GM23338 (cell line): ENCODE measurements at regions not wholly inside any gene's neighbourhood (a gene's known extent, or its start where the extent isn't known, plus 50 kb on each side); places are given as distances from the start of the nearest gene placed in this dataset.
A peak's percentile ranks its signal among the peaks of the same experiment; 100 is the strongest.

Source experiments
- ATAC-seq: fragments of 200-7000 bp; cut with Tn5 transposase; 3 replicates; pipeline ENCODE4 v1.9.1; 2020
- DNase-seq: peaks from one replicate; pipeline ENCODE4 v3.0.0-alpha.2; 2015; ENCODE audit warnings: low spot score
- H2AFZ ChIP-seq: fragments of 200-600 bp; sonication (generic); 2 replicates; pipeline ENCODE4 v1.8.0; 2016; ENCODE audit warnings: antibody characterized with exemption, mild to moderate bottlenecking, moderate library complexity
- H3F3A ChIP-seq: fragments of 200-600 bp; sonication (generic); replicated peaks from 2 replicates; pipeline ENCODE4 v1.8.0; 2017; ENCODE audit warnings: antibody characterized with exemption, mixed run types, low read depth
- H3K27ac ChIP-seq: fragments of 200-600 bp; sonication (generic); 2 replicates; pipeline ENCODE4 v1.6.1; 2016; ENCODE audit warnings: low read depth
- H3K27me3 ChIP-seq: fragments of 200-600 bp; sonication (generic); 2 replicates; pipeline ENCODE4 v1.8.0; 2016; ENCODE audit warnings: mild to moderate bottlenecking, mixed run types, moderate library complexity; ENCODE audit not compliant: insufficient read depth
- H3K36me3 ChIP-seq: fragments of 200-600 bp; sonication (generic); 2 replicates; pipeline ENCODE4 v1.8.0; 2016; ENCODE audit warnings: mild to moderate bottlenecking; ENCODE audit not compliant: insufficient read depth
- H3K4me1 ChIP-seq: fragments of 200-600 bp; sonication (generic); 2 replicates; pipeline ENCODE4 v1.8.0; 2016; ENCODE audit warnings: mild to moderate bottlenecking, moderate library complexity; ENCODE audit not compliant: insufficient read depth
- H3K4me2 ChIP-seq: fragments of 200-600 bp; sonication (generic); 2 replicates; pipeline ENCODE4 v1.7.1; 2017; ENCODE audit warnings: mixed run types
- H3K4me3 ChIP-seq: fragments of 200-600 bp; sonication (generic); 2 replicates; pipeline ENCODE4 v1.6.1; 2016; ENCODE audit warnings: mixed run types
- H3K79me2 ChIP-seq: fragments of 200-600 bp; sonication (generic); replicated peaks from 2 replicates; pipeline ENCODE4 v1.8.0; 2017; ENCODE audit warnings: mild to moderate bottlenecking; ENCODE audit not compliant: insufficient read depth
- H3K9me2 ChIP-seq: fragments of 200-600 bp; sonication (generic); 2 replicates; pipeline ENCODE4 v1.8.0; 2017; ENCODE audit not compliant: insufficient read depth
- H4K20me1 ChIP-seq: fragments of 200-600 bp; sonication (generic); replicated peaks from 2 replicates; pipeline ENCODE4 v1.8.0; 2017; ENCODE audit warnings: mild to moderate bottlenecking; ENCODE audit not compliant: insufficient read depth
- H3K27ac Mint-ChIP-seq: 2 replicates; pipeline ENCODE4 v1.8.0; 2020; ENCODE audit warnings: inconsistent platforms, mild to moderate bottlenecking, moderate library complexity, mixed read lengths
- H3K27me3 Mint-ChIP-seq: 3 replicates; pipeline ENCODE4 v1.8.0; 2022; ENCODE audit warnings: low read depth, mild to moderate bottlenecking, moderate library complexity, mixed read lengths, inconsistent platforms; ENCODE audit not compliant: insufficient read depth, poor library complexity
- H3K36me3 Mint-ChIP-seq: 3 replicates; pipeline ENCODE4 v1.8.0; 2021; ENCODE audit warnings: low read depth, mild to moderate bottlenecking, inconsistent platforms, moderate library complexity, mixed read lengths
- H3K4me1 Mint-ChIP-seq: 3 replicates; pipeline ENCODE4 v1.8.0; 2020; ENCODE audit warnings: mild to moderate bottlenecking, inconsistent platforms, mixed read lengths
- H3K4me3 Mint-ChIP-seq: 3 replicates; pipeline ENCODE4 v1.8.0; 2021; ENCODE audit warnings: moderate library complexity, mild to moderate bottlenecking, inconsistent platforms, mixed read lengths
- H3K9me3 Mint-ChIP-seq: 3 replicates; pipeline ENCODE4 v1.8.0; 2020; ENCODE audit warnings: moderate library complexity, mild to moderate bottlenecking, inconsistent platforms, mixed read lengths
- REST ChIP-seq: IDR thresholded peaks from one replicate; pipeline ENCODE4 v1.6.1; 2018; ENCODE audit warnings: antibody characterized with exemption; ENCODE audit not compliant: unreplicated experiment
- ZNF114 ChIP-seq: fragments of 250-450 bp; sonication (Bioruptor Pico); IDR thresholded peaks from 2 replicates; pipeline ENCODE4 v1.5.0; 2020; ENCODE audit warnings: mild to moderate bottlenecking, moderate library complexity
- ZNF462 ChIP-seq: fragments of 250-450 bp; sonication (Bioruptor Pico); IDR thresholded peaks from 2 replicates; pipeline ENCODE4 v1.5.0; 2020; ENCODE audit warnings: mild to moderate bottlenecking, moderate library complexity

GRCh38 chr4:79695848-79696247 is 287.8 kb upstream of the GK2 start:
- Histone ChIP-seq H3K79me2 (no peaks in the 10 kb centered on the region), H3K4me3 (no peak overlapping the region), H3K27me3 (no peaks in the 10 kb centered on the region), H3K9me2 (peaks cover 3% of the 10 kb centered on the region; the same call in 1 of the 2 replicates), H3K4me2 (no peak overlapping the region), H3K27ac (no peak overlapping the region), H3K4me1 (no peaks in the 10 kb centered on the region), H3F3A (no peaks in the 10 kb centered on the region), H4K20me1 (no peaks in the 10 kb centered on the region), H2AFZ (no peak overlapping the region), H3K36me3 (no peaks in the 10 kb centered on the region)
- Mint-ChIP-seq H3K9me3 (peaks cover 7% of the 10 kb centered on the region; the same call in 2 of the 3 replicates), H3K4me1 (no peaks in the 10 kb centered on the region; the same call in 2 of the 3 replicates), H3K27me3 (peaks cover 2% of the 10 kb centered on the region), H3K27ac (no peak overlapping the region), H3K36me3 (peaks cover 9% of the 10 kb centered on the region; the same call in 2 of the 3 replicates), H3K4me3 (no peak overlapping the region)
- DNase-seq, result peak; percentile 5
- no peak for TF ChIP-seq REST
- TF ChIP-seq ZNF462 (CRISPR knock-in tag), result no peak
- TF ChIP-seq ZNF114 (CRISPR knock-in tag), result no peak
- no peak for ATAC-seq
